ENCODE measurements at regions not wholly inside any gene's neighbourhood (a gene's known extent, or its start where the extent isn't known, plus 50 kb on each side); places are given as distances from the start of the nearest gene placed in this dataset.

GRCh38 chr7:156090988-156091387 is 278.7 kb upstream of the SHH start:
- POLR2A ChIA-PET (ENCODE audit: unreplicated experiment), result no interaction called here

More at GRCh38 chr7:156090988-156091387, 278.7 kb upstream of the SHH start:
- Histone ChIP-seq H2AK5ac (ENCODE audit: low read depth, low read length) (no peak overlapping the region), H3K56ac (ENCODE audit: extremely low read depth, insufficient read depth, low read length) (no peak overlapping the region), H4K20me1 (ENCODE audit: insufficient read depth, low read length) (no peaks in the 10 kb centered on the region), H3K36me3 (ENCODE audit: control insufficient read depth, insufficient read depth, low read length) (no peaks in the 10 kb centered on the region), H2BK120ac (ENCODE audit: low read depth, low read length) (no peak overlapping the region), H3K9me3 (ENCODE audit: control insufficient read depth, insufficient read depth, low read length) (peaks cover 46% of the 10 kb centered on the region), H3K27ac (ENCODE audit: insufficient read depth, low read length) (no peak overlapping the region), H3K14ac (replicated peaks; ENCODE audit: low read depth, low read length) (no peak overlapping the region), H3K4me3 (ENCODE audit: insufficient read depth, low read depth, low read length) (no peak overlapping the region), H3K4me1 (ENCODE audit: control insufficient read depth, insufficient read depth, low read length) (no peaks in the 10 kb centered on the region), H2AK9ac (replicated peaks; ENCODE audit: low read depth, low read length, poor library complexity) (no peak overlapping the region), H3K9ac (ENCODE audit: low read depth, low read length) (no peak overlapping the region), H2AFZ (replicated peaks; ENCODE audit: low read length, poor library complexity) (no peak overlapping the region), H3K23ac (ENCODE audit: low read depth, low read length) (no peak overlapping the region), H2BK20ac (ENCODE audit: low read depth, low read length) (no peak overlapping the region), H2BK5ac (ENCODE audit: low read depth, low read length, poor library complexity, severe bottlenecking) (no peak overlapping the region), H3K4me2 (ENCODE audit: low read depth, low read length) (no peak overlapping the region), H3K4ac (ENCODE audit: low read depth, low read length) (no peak overlapping the region), H4K91ac (ENCODE audit: insufficient read depth, low read depth, low read length) (no peak overlapping the region), H3K9me1 (ENCODE audit: insufficient read depth, low read length) (no peaks in the 10 kb centered on the region), H2BK15ac (ENCODE audit: low read depth, low read length) (no peak overlapping the region), H4K5ac (ENCODE audit: low read depth, low read length) (no peak overlapping the region), H3K27me3 (ENCODE audit: control insufficient read depth, insufficient read depth, low read length) (no peaks in the 10 kb centered on the region), H3K18ac (ENCODE audit: low read depth, low read length) (no peak overlapping the region), H3K79me1 (ENCODE audit: low read depth in 1 of 2, low read length in 2 of 2) (no peaks in the 10 kb centered on the region), H4K8ac (ENCODE audit: low read depth in 2 of 2, low read length in 2 of 2) (no peak overlapping the region)
- ATAC-seq (ENCODE audit: low read depth) (no peak), DNase-seq (no peak)
- in situ Hi-C loops (cut with MboI; ENCODE audit: low sequenced_read_pairs), result no loop called here
- CTCF ChIA-PET, result no interaction called here
- dilution Hi-C loops (cut with HindIII; ENCODE audit: low sequenced_read_pairs, unreplicated experiment), result no loop called here
- 43% methylated on average over 1 of the region's 6 CpGs; no CpG with 5 or more reads in 1 of the 2 experiments for WGBS, 2 experiments (ENCODE audit: extremely low coverage in 2 of 2, insufficient read length in 1 of 2)
- no TSS peak for BruUV-seq (replicated peaks)
- intact Hi-C loops (cut with micrococcal nuclease), result no loop called here
- TF ChIP-seq RAD21 (IDR thresholded peaks at IDR 0.05; ENCODE audit: low read length) (no peak), CEBPB (IDR thresholded peaks at IDR 0.05; ENCODE audit: low read depth, low read length) (no peak), NFE2L2 (IDR thresholded peaks at IDR 0.05; ENCODE audit: low read depth, low read length) (no peak), MAZ (IDR thresholded peaks at IDR 0.05; ENCODE audit: borderline replicate concordance, low read depth, low read length) (no peak), BHLHE40 (IDR thresholded peaks at IDR 0.05; ENCODE audit: low read depth, low read length) (no peak)
- TF ChIP-seq, protein P1, sequence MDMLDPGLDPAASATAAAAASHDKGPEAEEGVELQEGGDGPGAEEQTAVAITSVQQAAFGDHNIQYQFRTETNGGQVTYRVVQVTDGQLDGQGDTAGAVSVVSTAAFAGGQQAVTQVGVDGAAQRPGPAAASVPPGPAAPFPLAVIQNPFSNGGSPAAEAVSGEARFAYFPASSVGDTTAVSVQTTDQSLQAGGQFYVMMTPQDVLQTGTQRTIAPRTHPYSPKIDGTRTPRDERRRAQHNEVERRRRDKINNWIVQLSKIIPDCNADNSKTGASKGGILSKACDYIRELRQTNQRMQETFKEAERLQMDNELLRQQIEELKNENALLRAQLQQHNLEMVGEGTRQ (IDR thresholded peaks at IDR 0.05; ENCODE audit: low read depth, low read length), result no peak
